Peyer's patch (tissue), 4 donors: ENCODE measurements at regions not wholly inside any gene's neighbourhood (a gene's known extent, or its start where the extent isn't known, plus 50 kb on each side); places are given as distances from the start of the nearest gene placed in this dataset.

ENCODE experiments used
- CTCF ChIP-seq, 6 experiments: fragments of 450-650 bp in 4 of 6; fragments of 200-600 bp in 2 of 6; sonication (generic) in 1 of 6; IDR thresholded peaks; one replicate each; pipeline ENCODE4 v1.5.1; 2017 to 2019; ENCODE audit warnings: antibody characterized with exemption in 6 of 6, mild to moderate bottlenecking in 3 of 6, moderate library complexity in 1 of 6
- POLR2A ChIP-seq, 2 donors: fragments of 450-650 bp; IDR thresholded peaks; one replicate each; pipeline ENCODE4 v1.5.1; 2017; ENCODE audit warnings: antibody characterized with exemption in 2 of 2, mild to moderate bottlenecking in 2 of 2, moderate library complexity in 2 of 2

GRCh38 chr11:129576652-129577051, 201.0 kb downstream of the BARX2 start:
- TF ChIP-seq CTCF (IDR thresholded peaks at IDR 0.05) (no peak), POLR2A (IDR thresholded peaks at IDR 0.05) (no peak)
